ENCODE measurements at regions not wholly inside any gene's neighbourhood (a gene's known extent, or its start where the extent isn't known, plus 50 kb on each side); places are given as distances from the start of the nearest gene placed in this dataset.

- TF ChIP-seq PREB (CRISPR knock-in tag; IDR thresholded peaks at IDR 0.05): no peak
- no peak for TF ChIP-seq U2AF2 (optimal IDR thresholded peaks at IDR 0.05; ENCODE audit: low read depth, low read length)
- no peak for TF ChIP-seq FOS (IDR thresholded peaks at IDR 0.05; ENCODE audit: extremely low read depth, insufficient read length)
- no peak for TF ChIP-seq FOXJ3 (CRISPR knock-in tag; IDR thresholded peaks at IDR 0.05)
- TF ChIP-seq CTCF (IDR thresholded peaks at IDR 0.05 in 2 of 3, conservative IDR thresholded peaks at IDR 0.05 in 1 of 3; ENCODE audit: insufficient read depth in 2 of 3, low read depth in 1 of 3, low read length in 3 of 3): no peak
- TF ChIP-seq MEIS2 (IDR thresholded peaks at IDR 0.05; ENCODE audit: partially characterized antibody): no peak
- TF ChIP-seq L3MBTL2 (IDR thresholded peaks at IDR 0.05): no peak
- no peak for TF ChIP-seq ETV5 (CRISPR knock-in tag; IDR thresholded peaks at IDR 0.05; ENCODE audit: low read depth)
Measured at GRCh38 chr7:125255810-125256209, 326.2 kb upstream of the POT1 start.
